ENCODE measurements at regions not wholly inside any gene's neighbourhood (a gene's known extent, or its start where the extent isn't known, plus 50 kb on each side); places are given as distances from the start of the nearest gene placed in this dataset.

GRCh38 chr6:97901531-97901930 lies 618.5 kb upstream of the MMS22L start:
- Histone ChIP-seq H3K23ac (ENCODE audit: insufficient read length) (no peak overlapping the region), H3K27me3 (replicated peaks in 1 of 4; ENCODE audit: control insufficient read depth in 3 of 4, extremely low read depth in 1 of 4, insufficient read depth in 3 of 4, low read length in 3 of 4) (no peaks in the 10 kb centered on the region), H3K4ac (replicated peaks; ENCODE audit: insufficient read length, low read depth, low read length) (no peak overlapping the region), H4K8ac (ENCODE audit: extremely low read depth, insufficient read depth, low read length) (no peak overlapping the region), H2BK20ac (ENCODE audit: low read length) (no peak overlapping the region), H3K56ac (replicated peaks; ENCODE audit: insufficient read length, low read depth, low read length) (no peak overlapping the region), H4K20me1 (replicated peaks in 1 of 2; ENCODE audit: control insufficient read depth in 1 of 2, insufficient read depth in 2 of 2, low read length in 2 of 2) (no peaks in the 10 kb centered on the region), H2BK5ac (ENCODE audit: low read depth, low read length) (no peak overlapping the region), H3K79me2 (ENCODE audit: control insufficient read depth in 1 of 2, insufficient read depth in 2 of 2, low read length in 2 of 2) (no peaks in the 10 kb centered on the region), H2AK5ac (ENCODE audit: low read depth, low read length) (no peak overlapping the region), H3K4me3 (ENCODE audit: extremely low read depth in 1 of 4, insufficient read depth in 2 of 4, low read depth in 3 of 4, low read length in 4 of 4) (no peak overlapping the region), H2AFZ (ENCODE audit: low read length) (no peak overlapping the region), H2BK15ac (ENCODE audit: low read length) (no peak overlapping the region), H3K23me2 (ENCODE audit: low read depth, low read length) (no peaks in the 10 kb centered on the region), H3K14ac (ENCODE audit: insufficient read length) (no peak overlapping the region), H4K5ac (ENCODE audit: insufficient read length, low read depth, low read length) (no peak overlapping the region), H3K27ac (ENCODE audit: low read depth, low read length) (no peak overlapping the region), H3K4me1 (replicated peaks in 1 of 4; ENCODE audit: control insufficient read depth in 3 of 4, insufficient read depth in 4 of 4, low read length in 3 of 4) (no peaks in the 10 kb centered on the region), H2BK12ac (ENCODE audit: low read depth, low read length) (no peak overlapping the region), H3K9me3 (ENCODE audit: insufficient read depth in 2 of 2, low read depth in 1 of 2, low read length in 1 of 2) (peaks cover 0 to 3% of the 10 kb centered on the region in 2 experiments; a peak in 1 of 4 replicates), H3K4me2 (ENCODE audit: insufficient read depth in 1 of 2, low read depth in 2 of 2, low read length in 2 of 2) (no peak overlapping the region), H3K36me3 (ENCODE audit: control insufficient read depth in 2 of 4, insufficient read depth in 4 of 4, low read length in 3 of 4) (no peaks in the 10 kb centered on the region), H3K18ac (ENCODE audit: extremely low read depth, low read length) (no peak overlapping the region), H3K9ac (replicated peaks in 1 of 4; ENCODE audit: extremely low read depth in 1 of 4, low read depth in 3 of 4, low read length in 3 of 4) (no peak overlapping the region), H2BK120ac (replicated peaks; ENCODE audit: low read depth, low read length) (no peak overlapping the region), H3K79me1 (ENCODE audit: low read depth, low read length) (no peaks in the 10 kb centered on the region), H4K91ac (replicated peaks; ENCODE audit: insufficient read length, low read length) (no peak overlapping the region)
- POLR2A ChIA-PET (ENCODE audit: partially characterized antibody) = no interaction called here
- CTCF ChIA-PET (ENCODE audit: partially characterized antibody) = interaction anchor here (0.6 to 0.7 kb wide), 2 partner anchors 9 to 899 kb away, joined by 3 read pairs; no protein-coding TSS in a partner anchor
- no peak for FAIRE-seq
- WGBS, 2 experiments (ENCODE audit: extremely low coverage in 1 of 2, insufficient coverage in 1 of 2, insufficient read length in 1 of 2, insufficient replicate concordance in 2 of 2, low coverage in 1 of 2, low lambda C conversion rate in 2 of 2, missing lambda C conversion rate in 1 of 2) = 100% methylated on average over 1 of the region's 1 CpG; no CpG with 5 or more reads in 1 of the 2 experiments
- DNase-seq (ENCODE audit: low read depth in 1 of 2, low spot score in 2 of 2) = no peak
- TF ChIP-seq MAFK (IDR thresholded peaks at IDR 0.05; ENCODE audit: low read depth, low read length) (no peak), MAX (IDR thresholded peaks at IDR 0.05) (no peak), KDM1A (IDR thresholded peaks at IDR 0.05; ENCODE audit: borderline replicate concordance, low read length) (no peak), POU5F1 (IDR thresholded peaks at IDR 0.05; ENCODE audit: low read depth, low read length) (no peak), YY1 (IDR thresholded peaks at IDR 0.05; ENCODE audit: low read depth, low read length) (no peak), JUND (IDR thresholded peaks at IDR 0.05; ENCODE audit: low read length) (no peak), GTF2F1 (IDR thresholded peaks at IDR 0.05; ENCODE audit: borderline replicate concordance, low read depth, low read length) (no peak), CBX5 (IDR thresholded peaks at IDR 0.05; ENCODE audit: low read depth, low read length) (no peak), CEBPB (IDR thresholded peaks at IDR 0.05; ENCODE audit: low read depth, low read length) (no peak), RFX5 (IDR thresholded peaks at IDR 0.05; ENCODE audit: borderline replicate concordance, low read depth, low read length) (no peak), RXRA (IDR thresholded peaks at IDR 0.05; ENCODE audit: insufficient read depth, low read depth, low read length) (no peak), RBBP5 (IDR thresholded peaks at IDR 0.05; ENCODE audit: borderline replicate concordance, low read depth, low read length) (no peak), CTBP2 (IDR thresholded peaks at IDR 0.05; ENCODE audit: borderline replicate concordance, insufficient read depth, insufficient read length, low read length) (no peak), SP4 (IDR thresholded peaks at IDR 0.05; ENCODE audit: low read length) (no peak), EGR1 (IDR thresholded peaks at IDR 0.05; ENCODE audit: borderline replicate concordance, low read depth, low read length) (no peak), TCF12 (IDR thresholded peaks at IDR 0.05; ENCODE audit: low read depth, low read length) (no peak)
